ENCODE measurements at regions not wholly inside any gene's neighbourhood (a gene's known extent, or its start where the extent isn't known, plus 50 kb on each side); places are given as distances from the start of the nearest gene placed in this dataset.

- POLR2A ChIA-PET: no interaction called here
- no peaks in the 10 kb centered on the region for H3K27me3 Mint-ChIP-seq
- Histone ChIP-seq H2AFZ (ENCODE audit: insufficient read depth, low read depth, low read length, poor library complexity, severe bottlenecking) (no peak overlapping the region), H3K27me3 (replicated peaks in 1 of 4; ENCODE audit: control extremely low read depth in 1 of 4, control insufficient read depth in 3 of 4, insufficient read depth in 4 of 4, low read length in 3 of 4) (no peaks in the 10 kb centered on the region), H3K9me3 (ENCODE audit: control extremely low read depth in 1 of 3, control insufficient read depth in 2 of 3, insufficient read depth in 1 of 3, low read length in 2 of 3) (peaks cover 0 to 11% (median under 1%) of the 10 kb centered on the region in 3 donors), H3K4me3 (ENCODE audit: control extremely low read depth in 1 of 5, extremely low read depth in 1 of 5, insufficient read depth in 1 of 5, low read depth in 2 of 5, low read length in 4 of 5) (no peak overlapping the region), H4K20me1 (ENCODE audit: control insufficient read depth, insufficient read depth, low read length, poor library complexity, severe bottlenecking) (no peaks in the 10 kb centered on the region), H3K79me2 (ENCODE audit: control insufficient read depth, insufficient read depth, low read length) (no peaks in the 10 kb centered on the region), H3K4me1 (ENCODE audit: control insufficient read depth in 2 of 2, insufficient read depth in 2 of 2, low read length in 2 of 2) (no peaks in the 10 kb centered on the region), H3K27ac (ENCODE audit: low read length in 2 of 2) (no peak overlapping the region), H3K4me2 (replicated peaks; ENCODE audit: low read depth, low read length, poor library complexity, severe bottlenecking) (no peak overlapping the region), H3K9ac (ENCODE audit: low read length) (no peak overlapping the region), H3K36me3 (replicated peaks in 1 of 2; ENCODE audit: control extremely low read depth in 1 of 2, control insufficient read depth in 1 of 2, extremely low read depth in 1 of 2, insufficient read depth in 2 of 2, low read length in 1 of 2) (no peaks in the 10 kb centered on the region)
- intact Hi-C loops (cut with micrococcal nuclease): no loop called here
- WGBS (ENCODE audit: insufficient coverage): 85% methylated on average over 2 of the region's 2 CpGs
- DNase-seq: no peak
- TF ChIP-seq EZH2 (IDR thresholded peaks at IDR 0.05; ENCODE audit: borderline replicate concordance, insufficient read depth, low read depth, low read length, poor library complexity, severe bottlenecking) (no peak), CTCF (IDR thresholded peaks at IDR 0.05) (no peak)
- no peak for ATAC-seq (ENCODE audit: low read depth)
- H3K27ac Mint-ChIP-seq: no peak overlapping the region
- CTCF ChIA-PET: no interaction called here
- no peak overlapping the region for H3K4me3 Mint-ChIP-seq
- H3K9me3 Mint-ChIP-seq (ENCODE audit: insufficient read depth): peaks cover 8% of the 10 kb centered on the region
- no peaks in the 10 kb centered on the region for H3K4me1 Mint-ChIP-seq
Observed at GRCh38 chr13:57437587-57437986, 194.0 kb upstream of the PCDH17 start.

DNA sequence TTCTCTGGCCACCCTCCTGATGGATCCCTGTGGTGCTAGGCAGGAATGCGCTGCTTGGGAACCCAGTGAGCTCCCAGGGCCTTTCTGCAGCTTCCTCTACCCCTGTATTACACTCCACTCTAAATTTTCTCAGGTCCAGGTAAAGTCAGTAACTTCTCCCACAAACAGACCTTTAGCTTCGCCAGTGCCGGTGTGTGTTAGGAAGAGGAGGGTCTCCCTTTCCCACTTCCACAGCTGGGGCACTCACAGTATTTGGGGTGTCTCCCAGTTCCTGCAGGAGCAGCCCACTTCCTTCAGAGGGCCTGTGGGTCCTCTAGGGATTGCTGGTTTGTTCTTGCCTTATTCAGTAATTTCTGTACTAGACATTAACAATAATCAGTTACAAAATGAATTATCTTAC, 193.5 kb upstream of the PCDH17 start:
- intact Hi-C loops (cut with micrococcal nuclease): no loop called here
- H3K27me3 ChIP-seq (replicated peaks in 1 of 4; ENCODE audit: control extremely low read depth in 1 of 4, control insufficient read depth in 3 of 4, insufficient read depth in 4 of 4, low read length in 3 of 4): no peaks in the 10 kb centered on the region
- no peak overlapping the region for H3K4me2 ChIP-seq (replicated peaks; ENCODE audit: low read depth, low read length, poor library complexity, severe bottlenecking)
- no peaks in the 10 kb centered on the region for H3K79me2 ChIP-seq (ENCODE audit: control insufficient read depth, insufficient read depth, low read length)
- no peak overlapping the region for H3K4me3 Mint-ChIP-seq
- DNase-seq (no peak), ATAC-seq (ENCODE audit: low read depth) (no peak)
- TF ChIP-seq EZH2 (IDR thresholded peaks at IDR 0.05; ENCODE audit: borderline replicate concordance, insufficient read depth, low read depth, low read length, poor library complexity, severe bottlenecking) (no peak), CTCF (IDR thresholded peaks at IDR 0.05) (no peak)
- POLR2A ChIA-PET: no interaction called here
- no peak overlapping the region for H3K27ac ChIP-seq (ENCODE audit: low read length in 2 of 2)
- peaks cover 4% of the 10 kb centered on the region for H3K9me3 Mint-ChIP-seq (ENCODE audit: insufficient read depth)
- no peak overlapping the region for H3K9ac ChIP-seq (ENCODE audit: low read length)
- H3K4me3 ChIP-seq (ENCODE audit: control extremely low read depth in 1 of 5, extremely low read depth in 1 of 5, insufficient read depth in 1 of 5, low read depth in 2 of 5, low read length in 4 of 5): no peak overlapping the region
- no peaks in the 10 kb centered on the region for H4K20me1 ChIP-seq (ENCODE audit: control insufficient read depth, insufficient read depth, low read length, poor library complexity, severe bottlenecking)
- no peak overlapping the region for H3K27ac Mint-ChIP-seq
- WGBS (ENCODE audit: insufficient coverage): 80% methylated on average over 1 of the region's 3 CpGs
- H2AFZ ChIP-seq (ENCODE audit: insufficient read depth, low read depth, low read length, poor library complexity, severe bottlenecking): no peak overlapping the region
- no peaks in the 10 kb centered on the region for H3K4me1 ChIP-seq (ENCODE audit: control insufficient read depth in 2 of 2, insufficient read depth in 2 of 2, low read length in 2 of 2)
- H3K4me1 Mint-ChIP-seq: no peaks in the 10 kb centered on the region
- H3K27me3 Mint-ChIP-seq: no peaks in the 10 kb centered on the region
- H3K9me3 ChIP-seq (ENCODE audit: control extremely low read depth in 1 of 3, control insufficient read depth in 2 of 3, insufficient read depth in 1 of 3, low read length in 2 of 3): peaks cover 0 to 11% (median 0%) of the 10 kb centered on the region in 3 donors
- CTCF ChIA-PET: no interaction called here
- H3K36me3 ChIP-seq (replicated peaks in 1 of 2; ENCODE audit: control extremely low read depth in 1 of 2, control insufficient read depth in 1 of 2, extremely low read depth in 1 of 2, insufficient read depth in 2 of 2, low read length in 1 of 2): no peaks in the 10 kb centered on the region

Data from B cell (primary cell).